Smooth muscle cell (in vitro differentiated cells): ENCODE measurements at regions not wholly inside any gene's neighbourhood (a gene's known extent, or its start where the extent isn't known, plus 50 kb on each side); places are given as distances from the start of the nearest gene placed in this dataset.

Source experiments
- DNase-seq: peaks from one replicate; lab custom pipeline; 2025; ENCODE audit not compliant: unreplicated experiment; lab: John Stamatoyannopoulos, UW
- H2AFZ ChIP-seq: fragments of 200-600 bp; sonication (generic); 2 replicates; pipeline ENCODE4 v1.6.0; 2016; ENCODE audit warnings: antibody characterized with exemption, low read depth, mild to moderate bottlenecking
- H3F3A ChIP-seq: fragments of 200-600 bp; sonication (generic); 2 replicates; pipeline ENCODE4 v1.6.0; 2017; ENCODE audit warnings: antibody characterized with exemption, low read depth
- H3K27ac ChIP-seq: fragments of 200-600 bp; sonication (generic); 2 replicates; pipeline ENCODE4 v1.5.1; 2016; ENCODE audit warnings: low read depth, mild to moderate bottlenecking
- H3K27me3 ChIP-seq: fragments of 200-600 bp; sonication (generic); 2 replicates; pipeline ENCODE4 v1.6.1; 2016; ENCODE audit warnings: low read depth, mild to moderate bottlenecking
- H3K36me3 ChIP-seq: fragments of 200-600 bp; sonication (generic); 2 replicates; pipeline ENCODE4 v1.5.1; 2016; ENCODE audit warnings: low read depth
- H3K4me1 ChIP-seq: fragments of 200-600 bp; sonication (generic); 2 replicates; pipeline ENCODE4 v1.5.1; 2016; ENCODE audit warnings: low read depth
- H3K4me2 ChIP-seq: fragments of 200-600 bp; sonication (generic); 2 replicates; pipeline ENCODE4 v1.6.0; 2016; ENCODE audit warnings: mild to moderate bottlenecking
- H3K4me3 ChIP-seq: fragments of 200-600 bp; sonication (generic); 2 replicates; pipeline ENCODE4 v1.5.1; 2016; ENCODE audit warnings: mild to moderate bottlenecking
- H3K79me2 ChIP-seq: fragments of 200-600 bp; sonication (generic); 2 replicates; pipeline ENCODE4 v1.6.0; 2016; ENCODE audit warnings: low read depth, mild to moderate bottlenecking
- H3K9ac ChIP-seq: fragments of 200-600 bp; sonication (generic); 2 replicates; pipeline ENCODE4 v1.6.0; 2016; ENCODE audit warnings: low read depth
- H3K9me3 ChIP-seq: fragments of 200-600 bp; sonication (generic); replicated peaks from 2 replicates; pipeline ENCODE4 v1.5.1; 2016; ENCODE audit warnings: low read depth
- H4K20me1 ChIP-seq: fragments of 200-600 bp; sonication (generic); 2 replicates; pipeline ENCODE4 v1.6.0; 2016; ENCODE audit warnings: low read depth
- CTCF ChIP-seq: fragments of 200-600 bp; sonication (generic); IDR thresholded peaks from 2 replicates; pipeline ENCODE4 v1.5.1; 2017; ENCODE audit warnings: borderline replicate concordance, mild to moderate bottlenecking, antibody characterized with exemption; ENCODE audit not compliant: insufficient read depth, poor library complexity, severe bottlenecking
- WGBS: methylation state at CpG from one replicate; pipeline ENCODE4 v1.1.7; 2016; ENCODE audit warnings: low lambda C conversion rate; 5-methylcytosine and 5-hydroxymethylcytosine counted together

GRCh38 chr2:64390586-64390985, 63.4 kb upstream of the LGALSL start:
- H3K9me3 ChIP-seq, result no peaks in the 10 kb centered on the region
- no peaks in the 10 kb centered on the region for H3K36me3 ChIP-seq
- no peaks in the 10 kb centered on the region for H3K27me3 ChIP-seq
- H3K79me2 ChIP-seq, result no peaks in the 10 kb centered on the region
- peak overlapping the region; percentile 69 for H3K27ac ChIP-seq
- TF ChIP-seq CTCF, result no peak
- H3K9ac ChIP-seq, result no peak overlapping the region
- no peak for DNase-seq
- no peaks in the 10 kb centered on the region for H3F3A ChIP-seq
- H4K20me1 ChIP-seq, result no peaks in the 10 kb centered on the region
- H2AFZ ChIP-seq, result no peak overlapping the region
- H3K4me1 ChIP-seq, result no peaks in the 10 kb centered on the region
- H3K4me2 ChIP-seq, result no peak overlapping the region
- no peak overlapping the region for H3K4me3 ChIP-seq

DNA sequence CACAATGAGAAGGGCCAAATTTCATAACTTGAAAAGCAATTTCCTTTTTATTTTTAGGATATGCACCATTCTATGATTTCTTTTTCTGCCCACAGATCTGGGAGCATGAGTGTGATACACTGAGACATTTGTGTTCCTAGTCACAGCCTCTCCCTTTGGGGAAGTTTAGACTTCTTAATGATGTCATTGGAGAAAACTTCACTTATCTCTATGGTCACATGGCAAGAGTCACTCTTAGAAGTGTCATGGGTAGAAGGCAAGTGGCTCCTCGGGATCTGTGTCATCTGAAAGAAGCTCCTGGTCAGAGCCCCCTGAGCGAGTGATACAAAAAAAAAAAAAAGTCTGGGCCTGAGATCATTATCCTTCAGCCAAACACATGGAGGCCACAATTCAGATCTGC, 62.5 kb upstream of the LGALSL start:
- TF ChIP-seq CTCF, result no peak
- H3K4me2 ChIP-seq, result no peak overlapping the region
- no peaks in the 10 kb centered on the region for H4K20me1 ChIP-seq
- no peak overlapping the region for H2AFZ ChIP-seq
- no peaks in the 10 kb centered on the region for H3F3A ChIP-seq
- H3K79me2 ChIP-seq, result no peaks in the 10 kb centered on the region
- no peak overlapping the region for H3K9ac ChIP-seq
- no peaks in the 10 kb centered on the region for H3K9me3 ChIP-seq
- 32% methylated on average over 2 of the region's 2 CpGs for WGBS
- H3K4me1 ChIP-seq, result no peaks in the 10 kb centered on the region
- no peak for DNase-seq
- H3K4me3 ChIP-seq, result no peak overlapping the region
- no peaks in the 10 kb centered on the region for H3K36me3 ChIP-seq
- H3K27ac ChIP-seq, result peak overlapping the region; percentile 69
- no peaks in the 10 kb centered on the region for H3K27me3 ChIP-seq

DNA sequence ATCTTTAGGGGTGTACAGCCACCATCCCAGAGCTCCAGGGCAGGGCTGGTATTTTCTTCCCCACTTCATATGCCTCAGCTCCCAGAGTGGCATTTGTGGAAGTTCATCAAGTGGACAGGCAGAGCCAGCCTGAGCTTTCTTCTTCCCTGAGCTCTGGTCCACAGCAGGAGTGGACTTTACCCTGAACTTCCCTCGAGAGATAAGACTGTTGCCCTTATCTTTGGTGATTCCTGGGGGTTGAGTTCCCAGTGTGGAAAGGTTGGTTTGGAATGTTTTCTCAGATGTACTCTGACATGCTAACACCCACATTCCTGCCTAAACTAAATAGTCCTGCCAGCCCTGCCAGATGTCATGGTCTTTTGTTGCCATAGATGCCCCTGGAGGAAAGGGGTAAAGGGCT, 62.0 kb upstream of the LGALSL start:
- no peak overlapping the region for H3K4me2 ChIP-seq
- no peak for DNase-seq
- H3K79me2 ChIP-seq, result no peaks in the 10 kb centered on the region
- H3K27ac ChIP-seq, result peak overlapping the region; percentile 69
- no peak overlapping the region for H2AFZ ChIP-seq
- no peak overlapping the region for H3K9ac ChIP-seq
- no peaks in the 10 kb centered on the region for H4K20me1 ChIP-seq
- no peak overlapping the region for H3K4me3 ChIP-seq
- H3K27me3 ChIP-seq, result no peaks in the 10 kb centered on the region
- H3K4me1 ChIP-seq, result no peaks in the 10 kb centered on the region
- H3K36me3 ChIP-seq, result no peaks in the 10 kb centered on the region
- WGBS, result 61% methylated on average over 1 of the region's 1 CpG
- no peaks in the 10 kb centered on the region for H3K9me3 ChIP-seq
- TF ChIP-seq CTCF, result no peak
- no peaks in the 10 kb centered on the region for H3F3A ChIP-seq

- peak overlapping the region; percentile 69 for H3K27ac ChIP-seq
- no peak for TF ChIP-seq CTCF
- 95% methylated on average over 2 of the region's 2 CpGs for WGBS
These were observed 61.4 kb upstream of the LGALSL start for GRCh38 chr2:64392529-64392928.

More at GRCh38 chr2:64392529-64392928, 61.4 kb upstream of the LGALSL start:
- H3K9ac ChIP-seq, result no peak overlapping the region
- H2AFZ ChIP-seq, result no peak overlapping the region
- H3K4me1 ChIP-seq, result no peaks in the 10 kb centered on the region
- no peaks in the 10 kb centered on the region for H3K36me3 ChIP-seq
- no peaks in the 10 kb centered on the region for H3K9me3 ChIP-seq
- no peaks in the 10 kb centered on the region for H3K27me3 ChIP-seq
- DNase-seq, result no peak
- no peaks in the 10 kb centered on the region for H3K79me2 ChIP-seq
- H4K20me1 ChIP-seq, result no peaks in the 10 kb centered on the region
- H3K4me3 ChIP-seq, result no peak overlapping the region
- H3K4me2 ChIP-seq, result no peak overlapping the region
- no peaks in the 10 kb centered on the region for H3F3A ChIP-seq
